Calu3 (cell line): ENCODE measurements at regions not wholly inside any gene's neighbourhood (a gene's known extent, or its start where the extent isn't known, plus 50 kb on each side); places are given as distances from the start of the nearest gene placed in this dataset.

Source experiments
- BruUV-seq: library from RNA; stranded (reverse); fragments of 400-500 nt; replicated peaks from 2 replicates; lab custom pipeline; 2021; lab: Mats Ljungman, UMichigan
- CTCF ChIA-PET: fragments of 300-600 bp; sonication (Branson Sonifier 250); formaldehyde crosslinking; loops from one replicate; lab custom pipeline; 2022; ENCODE audit warnings: antibody characterized with exemption; lab: Charles Lee
- DNase-seq: peaks from one replicate; pipeline ENCODE4 v3.0.0; 2022
- H3K27ac Mint-ChIP-seq: one replicate; pipeline ENCODE4 v1.8.0; 2022; ENCODE audit warnings: mixed read lengths; ENCODE audit not compliant: unreplicated experiment
- H3K27me3 Mint-ChIP-seq: one replicate; pipeline ENCODE4 v1.8.0; 2022; ENCODE audit warnings: mixed read lengths; ENCODE audit not compliant: unreplicated experiment
- H3K36me3 Mint-ChIP-seq: one replicate; pipeline ENCODE4 v1.8.0; 2022; ENCODE audit warnings: mild to moderate bottlenecking, moderate library complexity, mixed read lengths; ENCODE audit not compliant: insufficient read depth, unreplicated experiment
- H3K4me1 Mint-ChIP-seq: one replicate; pipeline ENCODE4 v1.8.0; 2022; ENCODE audit warnings: mild to moderate bottlenecking, low read depth, mixed read lengths; ENCODE audit not compliant: unreplicated experiment
- H3K4me3 Mint-ChIP-seq: one replicate; pipeline ENCODE4 v1.8.0; 2022; ENCODE audit warnings: mild to moderate bottlenecking, low read depth, moderate library complexity, mixed read lengths; ENCODE audit not compliant: unreplicated experiment
- H3K9me3 Mint-ChIP-seq: one replicate; pipeline ENCODE4 v1.8.0; 2022; ENCODE audit warnings: low read depth, mixed read lengths; ENCODE audit not compliant: unreplicated experiment
- intact Hi-C: fragments of 100-400 bp; cut with micrococcal nuclease; formaldehyde crosslinking; loops from one replicate; pipeline ENCODE4 v1.10.0; 2022; ENCODE audit not compliant: unreplicated experiment
- TF ChIP-seq, protein P1 (sequence below): fragments of 200-600 bp; IDR thresholded peaks from one replicate; pipeline ENCODE4 v1.8.0; 2022; ENCODE audit warnings: antibody characterized with exemption; ENCODE audit not compliant: unreplicated experiment

- H3K36me3 Mint-ChIP-seq = no peaks in the 10 kb centered on the region
- no peaks in the 10 kb centered on the region for H3K27me3 Mint-ChIP-seq
- H3K9me3 Mint-ChIP-seq = no peaks in the 10 kb centered on the region
- TF ChIP-seq, protein P1, sequence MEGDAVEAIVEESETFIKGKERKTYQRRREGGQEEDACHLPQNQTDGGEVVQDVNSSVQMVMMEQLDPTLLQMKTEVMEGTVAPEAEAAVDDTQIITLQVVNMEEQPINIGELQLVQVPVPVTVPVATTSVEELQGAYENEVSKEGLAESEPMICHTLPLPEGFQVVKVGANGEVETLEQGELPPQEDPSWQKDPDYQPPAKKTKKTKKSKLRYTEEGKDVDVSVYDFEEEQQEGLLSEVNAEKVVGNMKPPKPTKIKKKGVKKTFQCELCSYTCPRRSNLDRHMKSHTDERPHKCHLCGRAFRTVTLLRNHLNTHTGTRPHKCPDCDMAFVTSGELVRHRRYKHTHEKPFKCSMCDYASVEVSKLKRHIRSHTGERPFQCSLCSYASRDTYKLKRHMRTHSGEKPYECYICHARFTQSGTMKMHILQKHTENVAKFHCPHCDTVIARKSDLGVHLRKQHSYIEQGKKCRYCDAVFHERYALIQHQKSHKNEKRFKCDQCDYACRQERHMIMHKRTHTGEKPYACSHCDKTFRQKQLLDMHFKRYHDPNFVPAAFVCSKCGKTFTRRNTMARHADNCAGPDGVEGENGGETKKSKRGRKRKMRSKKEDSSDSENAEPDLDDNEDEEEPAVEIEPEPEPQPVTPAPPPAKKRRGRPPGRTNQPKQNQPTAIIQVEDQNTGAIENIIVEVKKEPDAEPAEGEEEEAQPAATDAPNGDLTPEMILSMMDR = no peak
- no peak overlapping the region for H3K4me3 Mint-ChIP-seq
- H3K27ac Mint-ChIP-seq = no peak overlapping the region
- BruUV-seq = no TSS peak
- intact Hi-C loops = no loop called here
- CTCF ChIA-PET = no interaction called here
- peaks cover 8% of the 10 kb centered on the region for H3K4me1 Mint-ChIP-seq
- no peak for DNase-seq
Measured at GRCh38 chr4:66568431-66568830, 898.1 kb upstream of the EPHA5 start.

- no peak for DNase-seq
- Mint-ChIP-seq H3K27ac (no peak overlapping the region), H3K4me1 (peaks cover 8% of the 10 kb centered on the region), H3K4me3 (no peak overlapping the region), H3K9me3 (no peaks in the 10 kb centered on the region), H3K27me3 (no peaks in the 10 kb centered on the region), H3K36me3 (no peaks in the 10 kb centered on the region)
- intact Hi-C loops = no loop called here
- TF ChIP-seq, protein P1 = no peak
- CTCF ChIA-PET = no interaction called here
- BruUV-seq = no TSS peak
Measured at GRCh38 chr4:66568001-66568400, 897.7 kb upstream of the EPHA5 start.

- Mint-ChIP-seq H3K4me1 (peaks cover 8% of the 10 kb centered on the region), H3K36me3 (no peaks in the 10 kb centered on the region), H3K9me3 (no peaks in the 10 kb centered on the region), H3K4me3 (no peak overlapping the region), H3K27ac (no peak overlapping the region), H3K27me3 (no peaks in the 10 kb centered on the region)
- TF ChIP-seq, protein P1 = no peak
- DNase-seq = no peak
- BruUV-seq = no TSS peak
- intact Hi-C loops = no loop called here
- CTCF ChIA-PET = no interaction called here
Measured at GRCh38 chr4:66567551-66567950, 897.3 kb upstream of the EPHA5 start.

- H3K27me3 Mint-ChIP-seq = no peaks in the 10 kb centered on the region
- H3K27ac Mint-ChIP-seq = no peak overlapping the region
- no peak overlapping the region for H3K4me3 Mint-ChIP-seq
- BruUV-seq = no TSS peak
- TF ChIP-seq, protein P1 = no peak
- CTCF ChIA-PET = no interaction called here
- no peaks in the 10 kb centered on the region for H3K36me3 Mint-ChIP-seq
- H3K4me1 Mint-ChIP-seq = peaks cover 8% of the 10 kb centered on the region
- no peaks in the 10 kb centered on the region for H3K9me3 Mint-ChIP-seq
- intact Hi-C loops = no loop called here
- no peak for DNase-seq
Measured at GRCh38 chr4:66565801-66566200, 895.5 kb upstream of the EPHA5 start.
